ENCODE measurements at regions not wholly inside any gene's neighbourhood (a gene's known extent, or its start where the extent isn't known, plus 50 kb on each side); places are given as distances from the start of the nearest gene placed in this dataset.

GRCh38 chr3:102529452-102529851 is 94.6 kb downstream of the ZPLD1 start:
- DNase-seq, result no peak

DNA sequence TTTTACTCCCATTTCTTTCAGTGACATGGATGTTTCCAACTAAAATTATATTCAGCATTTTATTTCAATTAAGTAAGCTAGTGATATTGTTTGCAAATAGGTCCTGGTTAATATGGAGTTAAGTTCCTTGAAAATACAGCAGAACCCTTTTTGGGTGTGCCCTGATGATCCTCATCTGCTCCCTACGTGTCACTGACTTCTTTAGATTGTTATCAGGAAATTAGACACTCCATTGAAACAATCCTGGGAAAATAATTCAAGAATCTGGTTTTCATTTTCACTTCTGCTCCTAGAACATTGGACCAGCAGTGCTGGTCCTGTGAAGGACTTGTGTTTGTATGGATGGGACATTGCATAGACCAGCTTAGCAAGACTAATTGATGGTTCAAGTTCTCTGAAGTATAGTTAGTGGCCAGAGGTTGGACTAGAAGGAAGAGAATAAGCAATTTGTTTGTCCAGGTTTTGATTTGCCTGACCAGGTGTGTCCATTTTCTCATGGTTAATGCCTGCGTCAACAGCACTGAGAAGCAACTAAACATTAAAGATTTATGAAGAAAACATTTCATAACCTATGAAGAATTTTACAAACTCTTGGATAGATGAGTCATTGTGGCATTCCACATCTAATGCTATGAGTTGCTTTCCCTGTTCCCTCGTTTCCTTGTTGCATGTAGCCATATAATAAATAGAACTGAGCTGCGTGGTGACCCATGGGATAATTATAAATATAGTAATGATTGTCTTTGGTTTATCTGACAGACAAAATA is 95.8 kb downstream of the ZPLD1 start:
- no peak for DNase-seq

GRCh38 chr3:102531686-102532085 is 96.9 kb downstream of the ZPLD1 start:
- DNase-seq, result no peak

DNA sequence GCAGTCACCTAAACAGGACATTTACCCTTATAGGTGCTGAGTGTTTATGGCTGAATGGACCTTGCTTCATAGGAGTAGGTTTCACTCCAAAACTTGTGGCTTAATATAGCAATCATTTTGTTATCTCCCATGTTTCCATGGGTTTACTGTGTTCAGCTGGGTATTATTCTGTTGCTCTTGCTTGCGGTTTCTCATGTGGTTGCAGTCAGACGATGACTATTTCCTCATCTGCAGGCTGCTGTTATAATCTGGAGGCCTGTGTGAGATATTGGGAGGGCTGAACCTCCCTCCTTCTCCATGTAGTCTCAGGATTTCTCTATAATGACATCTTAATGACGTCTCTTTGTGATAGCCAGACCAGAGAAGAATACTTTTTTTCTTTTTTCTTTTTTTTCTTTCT is 98.1 kb downstream of the ZPLD1 start:
- no peak for DNase-seq

- no peak for DNase-seq
These were observed 99.0 kb downstream of the ZPLD1 start for GRCh38 chr3:102533784-102534183.

GRCh38 chr3:102536456-102536855 is 101.6 kb downstream of the ZPLD1 start:
- DNase-seq, result no peak

DNA sequence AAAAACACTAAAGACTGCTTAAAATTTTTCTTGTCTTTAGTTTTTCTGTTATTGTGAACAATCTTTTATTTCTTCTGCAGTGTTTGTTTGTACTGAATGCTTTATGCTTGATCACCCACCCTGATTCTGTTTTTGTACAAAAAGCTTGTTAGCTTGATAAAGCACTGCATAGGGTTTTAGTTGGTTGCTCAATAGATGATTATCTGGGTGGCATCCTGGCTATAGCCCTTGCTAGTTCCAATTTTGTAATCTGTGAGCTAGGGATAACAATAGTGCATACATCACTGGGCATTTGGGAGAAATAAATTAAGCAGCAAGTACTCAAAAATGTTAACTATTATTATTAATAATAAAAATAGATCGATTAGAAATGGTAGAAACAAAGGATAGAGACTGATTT is 102.3 kb downstream of the ZPLD1 start:
- no peak for DNase-seq

- DNase-seq, result no peak
These were observed 109.9 kb downstream of the ZPLD1 start for GRCh38 chr3:102544741-102545140.

GRCh38 chr3:102545276-102545675 is 110.5 kb downstream of the ZPLD1 start:
- DNase-seq, result no peak

DNA sequence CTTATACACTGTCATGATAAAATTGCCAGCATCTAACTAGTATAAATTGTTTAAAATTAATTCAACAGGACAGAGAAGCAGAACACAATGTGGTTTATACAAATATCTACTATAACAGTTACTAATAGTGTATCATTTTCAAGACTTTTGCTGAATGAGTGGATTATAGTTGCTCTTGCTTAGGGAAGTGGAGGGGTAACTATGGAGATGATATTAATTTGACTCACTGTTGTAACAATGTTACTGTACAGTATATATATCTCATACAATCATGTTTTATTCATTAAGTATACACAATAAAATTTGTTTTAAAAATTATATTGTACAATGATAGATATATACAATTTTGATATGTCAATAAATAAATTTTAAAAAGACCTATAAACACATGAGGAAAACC is 119.1 kb downstream of the ZPLD1 start:
- DNase-seq, result no peak

- no peak for DNase-seq
These were observed 135.7 kb downstream of the ZPLD1 start for GRCh38 chr3:102570511-102570910.

- DNase-seq, result no peak
These were observed 136.2 kb downstream of the ZPLD1 start for GRCh38 chr3:102571006-102571405.

- DNase-seq, result no peak
These were observed 137.0 kb downstream of the ZPLD1 start for GRCh38 chr3:102571720-102572384.

DNA sequence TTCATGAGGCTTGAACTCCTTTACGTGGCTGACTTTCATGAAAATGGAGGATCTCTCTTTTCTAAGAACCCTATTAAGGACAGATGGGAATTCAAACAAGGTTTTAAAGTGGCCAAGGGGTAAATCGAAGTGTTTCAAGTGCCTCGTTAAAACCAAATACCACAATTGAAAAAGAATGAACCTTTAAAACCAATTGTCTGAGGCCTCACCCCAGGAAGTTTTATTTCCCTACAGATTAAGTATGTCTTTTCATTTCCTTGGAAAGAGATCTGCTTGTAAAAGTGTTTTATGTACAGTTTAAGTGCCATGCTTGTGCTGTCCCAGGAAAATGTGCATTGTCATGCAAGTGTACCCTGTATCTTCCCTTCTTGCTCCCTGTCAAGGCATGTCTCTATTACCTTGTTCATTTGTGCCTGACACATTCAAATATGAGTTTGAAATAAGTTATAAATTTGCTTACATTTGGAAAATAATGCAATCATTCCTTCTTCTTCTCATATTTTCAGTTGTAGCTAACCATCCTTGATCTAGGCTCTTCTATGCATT is 138.7 kb downstream of the ZPLD1 start:
- no peak for DNase-seq

DNA sequence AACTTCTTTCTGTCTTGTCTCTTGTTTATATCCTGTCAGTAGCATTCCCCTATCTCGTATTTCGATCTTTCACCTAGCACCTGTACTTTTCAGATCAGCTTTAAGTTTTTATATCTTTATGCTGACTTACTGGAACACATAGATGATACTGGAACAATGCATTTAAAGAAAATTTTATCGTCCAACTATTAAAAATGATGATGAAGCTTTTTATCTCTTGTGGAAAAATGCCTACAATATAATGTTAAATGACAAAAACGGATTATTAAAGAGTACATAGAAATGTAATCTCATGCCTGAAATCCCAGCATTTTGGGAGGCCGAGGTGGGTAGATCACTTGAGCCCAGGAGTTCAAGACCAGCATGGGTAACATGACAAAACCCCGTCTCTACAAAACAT is 139.5 kb downstream of the ZPLD1 start:
- DNase-seq, result no peak

GRCh38 chr3:102576651-102577050 is 141.8 kb downstream of the ZPLD1 start:
- DNase-seq, result no peak

GRCh38 chr3:102577082-102577789 is 142.4 kb downstream of the ZPLD1 start:
- DNase-seq, result no peak

- no peak for DNase-seq
These were observed 145.9 kb downstream of the ZPLD1 start for GRCh38 chr3:102580760-102581159.

DNA sequence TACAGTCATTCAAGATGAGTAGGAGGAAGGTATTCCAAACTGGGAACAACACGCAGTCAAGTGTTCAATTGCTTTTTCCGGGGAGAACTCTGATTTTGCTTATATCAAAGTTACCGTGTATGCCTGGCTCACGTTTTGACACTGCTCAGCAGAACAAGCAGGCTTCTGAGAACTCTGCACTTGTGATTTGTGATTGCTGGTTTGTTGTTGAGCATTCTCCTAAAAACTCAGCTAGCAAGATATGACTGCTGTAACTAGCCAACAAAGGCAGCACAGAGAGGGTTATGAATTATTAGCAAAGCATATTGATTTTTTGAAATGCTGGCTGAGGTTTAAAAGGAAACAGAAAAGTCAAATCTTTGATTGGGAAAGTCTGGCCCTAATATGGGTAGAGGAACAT is 151.7 kb downstream of the ZPLD1 start:
- no peak for DNase-seq

DNA sequence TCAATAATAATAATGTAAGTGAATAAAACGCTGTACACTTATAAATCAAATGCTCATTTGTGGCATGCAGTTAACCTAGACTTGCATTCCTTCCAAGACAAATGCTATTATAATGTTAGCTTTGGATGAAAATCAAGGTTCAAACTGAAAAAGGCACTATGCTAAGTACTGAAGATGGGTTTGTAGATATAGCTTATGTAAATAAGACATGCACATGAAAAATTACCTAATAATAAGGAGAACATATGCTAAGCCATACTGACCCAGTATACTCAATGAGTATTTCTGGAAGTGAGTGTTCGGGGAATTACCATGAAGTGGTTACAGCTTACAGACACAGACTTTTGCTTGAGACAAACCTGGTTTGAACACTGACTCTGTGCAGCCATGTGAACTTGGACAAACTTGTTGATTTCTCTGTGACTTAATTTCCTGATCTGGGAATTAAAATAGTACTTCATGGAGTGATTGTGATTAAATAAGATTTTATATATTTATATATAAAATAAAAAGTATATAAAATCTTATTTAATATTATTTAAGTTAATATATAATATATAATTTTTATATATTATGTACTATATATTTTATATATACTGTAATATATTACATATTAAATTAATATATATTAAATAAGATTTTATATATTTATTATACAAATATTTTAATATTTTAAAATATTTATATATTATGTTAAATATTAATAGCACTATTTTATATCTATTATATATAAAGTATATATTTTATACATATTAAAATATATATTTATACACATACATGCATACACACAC is 159.2 kb downstream of the ZPLD1 start:
- DNase-seq, result no peak

- no peak for DNase-seq
These were observed 160.2 kb downstream of the ZPLD1 start for GRCh38 chr3:102595057-102595456.

GRCh38 chr3:102599819-102600576 is 165.2 kb downstream of the ZPLD1 start:
- DNase-seq, result no peak

All from NCI-H187 treated with DMSO at 0.1 percent for 48 hours (cell line).